Fibroblast of lung (primary cell): ENCODE measurements at regions not wholly inside any gene's neighbourhood (a gene's known extent, or its start where the extent isn't known, plus 50 kb on each side); places are given as distances from the start of the nearest gene placed in this dataset.

ENCODE experiments used
- EZH2 ChIP-seq: IDR thresholded peaks from 2 replicates; pipeline ENCODE4 v1.5.1; 2012; ENCODE audit warnings: low read length, control low read depth, mild to moderate bottlenecking; ENCODE audit errors: missing control alignments
- TF ChIP-seq, protein P1 (sequence below), 2 donors: IDR thresholded peaks in 1 of 2; conservative IDR thresholded peaks in 1 of 2; 1 replicate in 1 of 2; 2 replicates in 1 of 2; pipeline ENCODE4 v1.5.1; 2011 to 2012; ENCODE audit warnings: low read length in 2 of 2, control low read depth in 1 of 2, inconsistent platforms in 1 of 2, low read depth in 1 of 2, mild to moderate bottlenecking in 1 of 2

DNA sequence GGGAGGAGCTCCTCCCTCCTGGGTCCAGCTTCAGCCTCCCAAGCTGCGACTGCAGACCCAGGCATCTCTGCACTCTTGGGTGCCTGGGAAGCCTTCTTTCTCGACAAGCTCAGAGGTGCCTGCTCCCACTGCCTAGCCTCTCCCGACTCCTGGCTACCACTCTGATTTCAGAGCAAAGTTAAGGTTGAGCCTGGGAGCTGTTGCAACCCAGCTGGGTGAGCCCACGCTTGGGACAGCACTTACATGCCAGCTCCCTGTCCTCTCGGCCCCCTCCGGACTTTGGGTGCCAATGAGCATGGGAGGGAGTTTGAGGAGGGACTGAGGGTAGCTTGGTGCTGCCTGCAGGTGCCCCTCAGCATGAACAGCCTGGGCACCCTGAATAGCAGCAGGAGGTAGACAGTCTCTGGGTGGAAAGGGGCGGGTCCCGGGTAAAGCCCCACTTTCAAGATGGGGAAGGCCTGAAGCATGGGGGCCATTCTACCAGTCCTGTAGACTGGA, 1383.4 kb upstream of the PCDH20 start:
- TF ChIP-seq, protein P1, sequence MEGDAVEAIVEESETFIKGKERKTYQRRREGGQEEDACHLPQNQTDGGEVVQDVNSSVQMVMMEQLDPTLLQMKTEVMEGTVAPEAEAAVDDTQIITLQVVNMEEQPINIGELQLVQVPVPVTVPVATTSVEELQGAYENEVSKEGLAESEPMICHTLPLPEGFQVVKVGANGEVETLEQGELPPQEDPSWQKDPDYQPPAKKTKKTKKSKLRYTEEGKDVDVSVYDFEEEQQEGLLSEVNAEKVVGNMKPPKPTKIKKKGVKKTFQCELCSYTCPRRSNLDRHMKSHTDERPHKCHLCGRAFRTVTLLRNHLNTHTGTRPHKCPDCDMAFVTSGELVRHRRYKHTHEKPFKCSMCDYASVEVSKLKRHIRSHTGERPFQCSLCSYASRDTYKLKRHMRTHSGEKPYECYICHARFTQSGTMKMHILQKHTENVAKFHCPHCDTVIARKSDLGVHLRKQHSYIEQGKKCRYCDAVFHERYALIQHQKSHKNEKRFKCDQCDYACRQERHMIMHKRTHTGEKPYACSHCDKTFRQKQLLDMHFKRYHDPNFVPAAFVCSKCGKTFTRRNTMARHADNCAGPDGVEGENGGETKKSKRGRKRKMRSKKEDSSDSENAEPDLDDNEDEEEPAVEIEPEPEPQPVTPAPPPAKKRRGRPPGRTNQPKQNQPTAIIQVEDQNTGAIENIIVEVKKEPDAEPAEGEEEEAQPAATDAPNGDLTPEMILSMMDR (conservative IDR thresholded peaks at IDR 0.05 in 1 of 2, IDR thresholded peaks at IDR 0.05 in 1 of 2; ENCODE audit: low read depth in 1 of 2, low read length in 2 of 2): no peak
- TF ChIP-seq EZH2: no peak
